ENCODE measurements at regions not wholly inside any gene's neighbourhood (a gene's known extent, or its start where the extent isn't known, plus 50 kb on each side); places are given as distances from the start of the nearest gene placed in this dataset.

DNA sequence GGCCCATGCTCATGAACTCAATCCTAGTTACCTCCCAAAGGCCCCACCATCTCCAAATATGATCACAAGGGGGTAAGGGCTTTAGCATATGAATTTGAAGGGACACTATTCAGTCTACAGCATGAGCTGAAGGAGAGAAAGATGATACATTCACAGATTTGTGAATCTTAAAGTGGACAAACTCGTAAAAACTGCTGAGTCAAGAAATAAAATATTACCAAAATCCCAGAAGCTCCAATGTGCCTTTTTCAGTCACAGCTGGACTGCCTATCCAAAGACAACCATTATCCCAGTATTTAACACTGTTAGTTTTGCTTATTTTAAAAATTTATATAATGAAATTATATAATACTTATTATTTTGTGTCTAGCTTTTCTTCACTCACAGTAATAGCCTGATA is 109.0 kb downstream of the CXXC4 start:
- TF ChIP-seq CTCF (IDR thresholded peaks at IDR 0.05; ENCODE audit: low read length) (no peak), EZH2 (optimal IDR thresholded peaks at IDR 0.05; ENCODE audit: low read depth, low read length) (no peak), EZH2phosphoT487 (IDR thresholded peaks at IDR 0.05; ENCODE audit: low read length) (no peak)

All from MM.1S (cell line).